Pancreas (tissue), 10 donors: ENCODE measurements at regions not wholly inside any gene's neighbourhood (a gene's known extent, or its start where the extent isn't known, plus 50 kb on each side); places are given as distances from the start of the nearest gene placed in this dataset.
"Not testable (repeated sequence)": the region's sequence is repeated elsewhere in the genome, so short reads cannot be mapped to it uniquely, and the experiment has no call there.

Source experiments
- ATAC-seq, 4 donors: fragments of 200-7000 bp; cut with Tn5 transposase; one replicate each; pipeline versions ENCODE4 v1.8.0 to v1.9.1; 2020; ENCODE audit warnings: mild to moderate bottlenecking in 4 of 4, moderate library complexity in 4 of 4
- DNase-seq, 6 donors: peaks; one replicate each; pipeline ENCODE4 v3.0.0-alpha.2; 2020
- FAIRE-seq: peaks from 2 replicates; lab custom pipeline; 2012; peaks lifted over from hg19 to GRCh38; lab: Jason Lieb, UNC
- H3K27ac ChIP-seq, 4 donors: fragments of 200-600 bp; sonication (generic); 1 replicate in 3 of 4; 2 replicates in 1 of 4; pipeline versions ENCODE4 v1.5.0 to v1.8.0; 2020
- H3K27me3 ChIP-seq, 4 donors: fragments of 200-600 bp; one replicate each; pipeline ENCODE4 v1.8.0; 2021
- H3K36me3 ChIP-seq, 3 donors: fragments of 200-600 bp; sonication (generic) in 1 of 3; one replicate each; pipeline versions ENCODE4 v1.5.0 to v1.8.0; 2020 to 2021
- H3K4me1 ChIP-seq, 3 donors: fragments of 200-600 bp; one replicate each; pipeline ENCODE4 v1.8.0; 2021
- H3K4me3 ChIP-seq, 4 donors: fragments of 200-600 bp; sonication (generic) in 2 of 4; one replicate each; pipeline versions ENCODE4 v1.5.0 to v1.8.0; 2020 to 2021
- H3K9me3 ChIP-seq, 4 donors: fragments of 200-600 bp; one replicate each; pipeline ENCODE4 v1.8.0; 2021
- CTCF ChIP-seq, 4 donors: fragments of 200-600 bp; sonication (generic) in 3 of 4; IDR thresholded peaks; one replicate each; pipeline versions ENCODE4 v1.5.0 to v1.8.0; 2021; ENCODE audit warnings: antibody characterized with exemption in 4 of 4
- WGBS, 2 donors: extraction: QIAGEN DNeasy Blood & Tissue Kit; methylation state at CpG; one replicate each; pipeline ENCODE4 v1.1.7; 2013; 5-methylcytosine and 5-hydroxymethylcytosine counted together
- intact Hi-C, 3 donors: fragments of 100-400 bp; cut with DNase I; formaldehyde crosslinking; loops; one replicate each; pipeline versions ENCODE4 v1.11.1 to v1.14.2; 2022
- donor health status: healthy with polysubstance abuse.
- donor health status: DM: no; HTN: no; CAD: no; lungs with moderate emphysema.
- donor health status: DM: no; HTN: no; CAD: no.
- donor health status: control.
- donor health status: control.
- donor health status: Bipolar disorder and iron deficiency.
- donor health status: DM: yes; HTN: yes; CAD: no.
- donor health status: DM: no; HTN: no; CAD: no.
- donor health status: DM: no; HTN: no; CAD: no.
- donor health status: DM: yes; HTN: yes; CAD: no.

GRCh38 chr4:53886090-53886489, 178.3 kb downstream of the CHIC2 start:
- no peak for FAIRE-seq
- intact Hi-C loops, result no loop called here
- DNase-seq, result no peak
- peak in 3 of 4 donors; percentile 53 to 90 (median 81) for ATAC-seq
- H3K36me3 ChIP-seq, result no peaks in the 10 kb centered on the region
- peaks cover 0 to 4% (median 0%) of the 10 kb centered on the region in 3 donors for H3K4me1 ChIP-seq
- peak overlapping the region in 3 of 4 donors; percentile 55 to 60 (median 59) for H3K27ac ChIP-seq
- no peak overlapping the region for H3K4me3 ChIP-seq
- H3K9me3 ChIP-seq, result no peaks in the 10 kb centered on the region
- 29 to 35% methylated on average over 2 of the region's 2 CpGs for WGBS, 2 donors
- H3K27me3 ChIP-seq, result no peaks in the 10 kb centered on the region
- TF ChIP-seq CTCF (IDR thresholded peaks at IDR 0.05), result no peak

- Histone ChIP-seq H3K4me1 (peaks cover 0 to 4% (median 0%) of the 10 kb centered on the region in 3 donors), H3K36me3 (no peaks in the 10 kb centered on the region), H3K4me3 (no peak overlapping the region), H3K9me3 (no peaks in the 10 kb centered on the region), H3K27ac (peak overlapping the region; percentile 26 to 60 (median 54)), H3K27me3 (no peaks in the 10 kb centered on the region)
- no peak for TF ChIP-seq CTCF (IDR thresholded peaks at IDR 0.05)
- 50 to 57% methylated on average over 2 of the region's 2 CpGs for WGBS, 2 donors
- intact Hi-C loops, result no loop called here
- FAIRE-seq (no peak), ATAC-seq (peak in 2 of 4 donors; percentile 39 to 49), DNase-seq (no peak)
These were observed 178.7 kb downstream of the CHIC2 start for GRCh38 chr4:53885668-53886067.

GRCh38 chr4:53877096-53877495, 187.3 kb downstream of the CHIC2 start:
- H3K4me3 ChIP-seq, intact Hi-C loops, H3K9me3 ChIP-seq, FAIRE-seq, H3K4me1 ChIP-seq, H3K27ac ChIP-seq, ATAC-seq, DNase-seq, H3K36me3 ChIP-seq, H3K27me3 ChIP-seq: not testable (repeated sequence)
- WGBS, 2 donors, result 77 to 97% methylated on average over 5 to 15 of the region's 18 CpGs

GRCh38 chr4:53866055-53866454, 198.3 kb downstream of the CHIC2 start:
- ATAC-seq (no peak), FAIRE-seq (no peak), DNase-seq (no peak)
- TF ChIP-seq CTCF (IDR thresholded peaks at IDR 0.05), result no peak
- no peaks in the 10 kb centered on the region for H3K27me3 ChIP-seq
- intact Hi-C loops, result no loop called here
- H3K9me3 ChIP-seq, result no peaks in the 10 kb centered on the region
- no peak overlapping the region for H3K27ac ChIP-seq
- H3K4me3 ChIP-seq, result no peak overlapping the region
- H3K4me1 ChIP-seq, result no peaks in the 10 kb centered on the region
- no peaks in the 10 kb centered on the region for H3K36me3 ChIP-seq
- 95 to 96% methylated on average over 8 of the region's 8 CpGs for WGBS, 2 donors

- intact Hi-C loops, result no loop called here
- Histone ChIP-seq H3K9me3 (no peaks in the 10 kb centered on the region), H3K4me3 (no peak overlapping the region), H3K4me1 (no peaks in the 10 kb centered on the region), H3K36me3 (no peaks in the 10 kb centered on the region), H3K27me3 (no peaks in the 10 kb centered on the region), H3K27ac (no peak overlapping the region)
- no peak for TF ChIP-seq CTCF (IDR thresholded peaks at IDR 0.05)
- DNase-seq (no peak), FAIRE-seq (no peak), ATAC-seq (no peak)
- 77 to 93% methylated on average over 4 to 5 of the region's 5 CpGs for WGBS, 2 donors
These were observed 199.4 kb downstream of the CHIC2 start for GRCh38 chr4:53865054-53865453.
